Fibroblast of pulmonary artery (primary cell): ENCODE measurements at regions not wholly inside any gene's neighbourhood (a gene's known extent, or its start where the extent isn't known, plus 50 kb on each side); places are given as distances from the start of the nearest gene placed in this dataset.

Source experiments
- DNase-seq: peaks from one replicate; pipeline ENCODE4 v3.0.0-alpha.2; 2010; ENCODE audit warnings: low read depth
- H3K4me3 ChIP-seq: replicated peaks from 2 replicates; pipeline ENCODE4 v1.5.1; 2011; ENCODE audit warnings: low read depth, mild to moderate bottlenecking, control low read depth, low read length, moderate library complexity
- CTCF ChIP-seq: IDR thresholded peaks from 2 replicates; pipeline ENCODE4 v1.5.1; 2011; ENCODE audit warnings: mild to moderate bottlenecking, control low read depth, low read length, inconsistent platforms; ENCODE audit errors: missing control alignments

- no peak for DNase-seq
- TF ChIP-seq CTCF = no peak
Observed at GRCh38 chr5:17732351-17732923, 98.2 kb downstream of the TAF11L14 start.

DNA sequence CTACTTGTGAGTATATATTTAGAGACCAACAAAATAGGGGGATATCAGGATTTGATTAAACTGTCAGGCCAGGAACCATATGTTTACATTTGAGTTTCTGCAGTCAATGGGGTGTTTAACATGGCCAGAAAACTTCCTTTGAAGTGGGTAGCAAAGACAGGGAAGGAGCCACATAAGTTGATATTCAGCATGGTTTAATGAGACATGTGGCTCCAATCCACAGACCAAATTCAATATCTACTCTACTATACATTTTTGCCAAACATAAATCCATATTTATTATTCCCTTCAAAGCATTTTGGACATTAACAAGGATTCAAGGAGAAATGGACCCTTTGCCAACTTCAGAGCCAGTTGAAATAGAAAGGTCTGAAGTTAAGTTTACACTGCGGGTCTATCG is 99.8 kb downstream of the TAF11L14 start:
- DNase-seq = no peak
- no peak for TF ChIP-seq CTCF
- no peak overlapping the region for H3K4me3 ChIP-seq

More at GRCh38 chr5:17732351-17732923, 98.2 kb downstream of the TAF11L14 start:
- no peak overlapping the region for H3K4me3 ChIP-seq

- no peak overlapping the region for H3K4me3 ChIP-seq
- no peak for DNase-seq
- no peak for TF ChIP-seq CTCF
Observed at GRCh38 chr5:17735761-17736160, 101.5 kb downstream of the TAF11L14 start.

DNA sequence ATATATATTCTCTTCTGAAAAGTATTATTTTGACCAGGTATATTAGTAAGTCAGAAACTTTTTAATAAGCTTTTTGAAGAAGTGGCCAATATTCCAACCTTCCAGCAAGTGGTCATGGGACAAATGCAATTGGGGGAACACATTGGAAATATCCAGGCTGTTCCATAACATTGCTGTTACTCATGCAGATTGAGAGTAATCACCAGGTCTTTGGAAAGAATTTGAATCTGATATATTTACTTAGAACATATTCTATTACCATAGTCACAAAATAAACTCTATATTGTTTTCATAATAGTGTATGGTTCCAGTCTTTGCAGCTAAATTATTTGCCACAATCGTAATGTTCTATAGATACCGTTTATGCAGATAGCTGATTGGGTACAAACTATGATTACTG is 102.8 kb downstream of the TAF11L14 start:
- H3K4me3 ChIP-seq = no peak overlapping the region
- no peak for DNase-seq
- TF ChIP-seq CTCF = no peak

- no peak for TF ChIP-seq CTCF
- H3K4me3 ChIP-seq = no peak overlapping the region
- DNase-seq = no peak
Observed at GRCh38 chr5:17738446-17738845, 104.2 kb downstream of the TAF11L14 start.

DNA sequence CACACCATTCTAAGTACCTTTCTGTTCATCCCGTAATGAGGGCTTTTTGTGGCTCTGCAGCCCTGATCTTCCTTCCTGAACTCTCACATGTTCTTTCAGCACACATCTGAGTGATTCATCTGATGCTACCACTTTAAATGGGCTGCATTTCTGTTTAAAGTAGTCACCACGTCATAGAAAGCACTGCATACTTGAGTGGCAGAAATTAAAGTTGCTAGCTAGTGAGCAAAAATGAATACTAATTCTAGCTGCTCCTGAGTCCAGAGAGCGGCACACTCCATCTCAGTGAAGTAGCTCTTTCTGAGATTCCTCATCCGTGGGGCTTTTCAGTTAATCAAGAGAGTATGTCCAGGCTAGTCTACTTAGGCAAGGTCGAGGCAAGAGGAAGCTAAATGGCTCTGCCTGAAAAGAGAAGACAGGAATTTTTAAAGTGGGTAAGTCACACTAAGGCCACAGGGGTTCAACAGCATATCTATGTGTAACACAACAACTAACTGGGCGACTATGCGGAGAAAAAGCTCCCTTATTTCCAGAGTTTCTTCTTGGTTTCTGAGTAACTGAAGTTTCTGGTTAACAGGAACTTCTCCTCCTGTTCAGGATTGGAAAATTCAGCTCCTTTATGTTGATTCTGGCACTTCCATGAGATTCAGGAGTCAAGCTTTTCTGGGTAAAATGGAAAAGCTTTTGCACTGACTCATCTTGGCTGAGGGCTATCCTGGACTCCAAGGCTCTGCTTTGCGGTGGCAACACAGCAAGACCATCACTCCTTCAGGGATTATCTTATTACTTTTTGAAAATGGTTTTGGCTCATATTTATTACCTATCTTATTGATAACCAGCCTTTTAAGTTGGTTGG is 109.5 kb downstream of the TAF11L14 start:
- no peak for TF ChIP-seq CTCF
- H3K4me3 ChIP-seq = no peak overlapping the region
- no peak for DNase-seq

- TF ChIP-seq CTCF = no peak
- no peak overlapping the region for H3K4me3 ChIP-seq
- no peak for DNase-seq
Observed at GRCh38 chr5:17748201-17748600, 113.9 kb downstream of the TAF11L14 start.
